ENCODE measurements at regions not wholly inside any gene's neighbourhood (a gene's known extent, or its start where the extent isn't known, plus 50 kb on each side); places are given as distances from the start of the nearest gene placed in this dataset.

- TF ChIP-seq ZNF503 (CRISPR knock-in tag; IDR thresholded peaks at IDR 0.05), result no peak
Measured at GRCh38 chr3:146325170-146325569, 74.3 kb upstream of the PLSCR4 start (continued).

- H3K27me3 ChIP-seq (ENCODE audit: control insufficient read depth in 1 of 2, insufficient read depth in 2 of 2, low read length in 2 of 2), result no peaks in the 10 kb centered on the region
- ChIA-PET CTCF (ENCODE audit: low intra/inter-chr PET ratio, low total read pairs) (no interaction called here), POLR2A (no interaction called here)
- no peaks in the 10 kb centered on the region for H3K9me3 ChIP-seq (ENCODE audit: low read length)
- H3K9ac ChIP-seq (ENCODE audit: insufficient read depth, low read depth, low read length), result no peak overlapping the region
- no peak for FAIRE-seq
- no peak overlapping the region for H2AFZ ChIP-seq (ENCODE audit: low read length)
- no peak overlapping the region for H3K27ac ChIP-seq (ENCODE audit: extremely low read length, insufficient read depth, low read length)
- DNase-seq (ENCODE audit: low spot score), result no peak
- in situ Hi-C loops (cut with HindIII; ENCODE audit: extremely low pct_ligation_motif_present, low pct_unique_long_range_greater_than_20kb), result no loop called here
- H3K4me1 ChIP-seq (ENCODE audit: insufficient read depth, low read length), result peaks cover 10% of the 10 kb centered on the region; the same call in 1 of the 2 replicates
- H3K36me3 ChIP-seq (replicated peaks in 1 of 2; ENCODE audit: control insufficient read depth in 1 of 2, insufficient read depth in 2 of 2, low read length in 2 of 2), result no peaks in the 10 kb centered on the region
- 0% methylated on average over 2 of the region's 2 CpGs for WGBS (ENCODE audit: low lambda C conversion rate)
- BruUV-seq (replicated peaks), result no TSS peak
- no peaks in the 10 kb centered on the region for H3K79me2 ChIP-seq (ENCODE audit: insufficient read depth, low read length)
- no peak overlapping the region for H3K4me3 ChIP-seq (replicated peaks in 1 of 3; ENCODE audit: insufficient read depth in 1 of 3, low read depth in 2 of 3, low read length in 3 of 3)
- no peak overlapping the region for H3K4me2 ChIP-seq (ENCODE audit: low read depth, low read length)
- no peak for ATAC-seq
- no peaks in the 10 kb centered on the region for H4K20me1 ChIP-seq (ENCODE audit: insufficient read depth, low read length)
- intact Hi-C loops (cut with micrococcal nuclease; ENCODE audit: unreplicated experiment), result no loop called here
- TF ChIP-seq MIER2 (CRISPR knock-in tag; IDR thresholded peaks at IDR 0.05) (no peak), ZBTB38 (CRISPR knock-in tag; IDR thresholded peaks at IDR 0.05) (no peak), ZNF512B (CRISPR knock-in tag; IDR thresholded peaks at IDR 0.05; ENCODE audit: borderline replicate concordance) (no peak), ZNF792 (CRISPR knock-in tag; IDR thresholded peaks at IDR 0.05) (no peak), ZNF451 (CRISPR knock-in tag; IDR thresholded peaks at IDR 0.05) (no peak), ATF4 (CRISPR knock-in tag; IDR thresholded peaks at IDR 0.05) (no peak), ZNF776 (CRISPR knock-in tag; IDR thresholded peaks at IDR 0.05) (no peak), ZC3H13 (CRISPR knock-in tag; IDR thresholded peaks at IDR 0.05) (no peak), CC2D1A (CRISPR knock-in tag; IDR thresholded peaks at IDR 0.05) (no peak), ZNF670 (CRISPR knock-in tag; IDR thresholded peaks at IDR 0.05; ENCODE audit: borderline replicate concordance) (no peak), SRF (IDR thresholded peaks at IDR 0.05; ENCODE audit: low read depth, low read length) (no peak), ZFP36L1 (CRISPR knock-in tag; IDR thresholded peaks at IDR 0.05) (no peak), FOXA3 (CRISPR knock-in tag; IDR thresholded peaks at IDR 0.05) (no peak), TCF12 (IDR thresholded peaks at IDR 0.05) (no peak), TCF12 (CRISPR knock-in tag; IDR thresholded peaks at IDR 0.05) (no peak), ZNF850 (CRISPR knock-in tag; conservative IDR thresholded peaks at IDR 0.05) (no peak), GPN1 (CRISPR knock-in tag; IDR thresholded peaks at IDR 0.05; ENCODE audit: borderline replicate concordance) (no peak)
Measured at GRCh38 chr3:146322216-146322817, 71.4 kb upstream of the PLSCR4 start.
